Lung (tissue), 11 donors: ENCODE measurements at regions not wholly inside any gene's neighbourhood (a gene's known extent, or its start where the extent isn't known, plus 50 kb on each side); places are given as distances from the start of the nearest gene placed in this dataset.

Experiments used
- ATAC-seq: fragments of 200-7000 bp; cut with Tn5 transposase; one replicate; pipeline ENCODE4 v1.9.1; 2020; ENCODE audit warnings: moderate number of reproducible peaks; ENCODE audit not compliant: insufficient read depth, low FRiP score
- DNase-seq, 3 donors: peaks; one replicate each; pipeline ENCODE4 v3.0.0-alpha.2; 2013 to 2017
- H3K27ac ChIP-seq, 2 donors: one replicate each; pipeline ENCODE4 v1.5.1; 2013; ENCODE audit warnings: mild to moderate bottlenecking in 2 of 2, moderate library complexity in 2 of 2, control low read depth in 1 of 2, inconsistent platforms in 1 of 2, low read depth in 1 of 2, low read length in 1 of 2
- H3K27me3 ChIP-seq, 3 donors: one replicate each; pipeline ENCODE4 v1.5.1; 2013; ENCODE audit warnings: low read length in 2 of 3; ENCODE audit not compliant: control insufficient read depth in 3 of 3, insufficient read depth in 3 of 3
- H3K36me3 ChIP-seq, 4 donors: one replicate each; pipeline ENCODE4 v1.5.1; 2013; ENCODE audit warnings: low read length in 4 of 4, mild to moderate bottlenecking in 1 of 4, moderate library complexity in 1 of 4; ENCODE audit not compliant: control insufficient read depth in 4 of 4, insufficient read depth in 4 of 4
- H3K4me1 ChIP-seq, 5 donors: one replicate each; pipeline ENCODE4 v1.5.1; 2013; ENCODE audit warnings: low read length in 5 of 5, mild to moderate bottlenecking in 2 of 5, moderate library complexity in 1 of 5; ENCODE audit not compliant: control insufficient read depth in 5 of 5, insufficient read depth in 5 of 5
- H3K4me3 ChIP-seq: one replicate; pipeline ENCODE4 v1.5.1; 2013; ENCODE audit warnings: mild to moderate bottlenecking, control low read depth, moderate library complexity
- H3K9ac ChIP-seq, 2 donors: one replicate each; pipeline ENCODE4 v1.5.1; 2013; ENCODE audit warnings: low read length in 2 of 2, control low read depth in 1 of 2; ENCODE audit not compliant: insufficient read depth in 1 of 2
- H3K9me3 ChIP-seq, 4 donors: one replicate each; pipeline ENCODE4 v1.5.1; 2013; ENCODE audit warnings: low read length in 3 of 4, mild to moderate bottlenecking in 1 of 4, moderate library complexity in 1 of 4; ENCODE audit not compliant: control insufficient read depth in 4 of 4, insufficient read depth in 3 of 4
- CTCF ChIP-seq: IDR thresholded peaks from 2 replicates; pipeline ENCODE4 v1.5.1; 2012; ENCODE audit warnings: mild to moderate bottlenecking; ENCODE audit errors: control extremely low read depth, extremely low read depth
- WGBS, 2 donors: extraction: QIAGEN DNeasy Blood & Tissue Kit; methylation state at CpG; one replicate each; pipeline ENCODE4 v1.1.7; 2013; 5-methylcytosine and 5-hydroxymethylcytosine counted together
- donor health status: control.
- donor health status: control.
- donor health status: Bipolar disorder and iron deficiency.
- donor health status: healthy.
- donor health status: DM: yes; HTN: yes; CAD: no.

DNA sequence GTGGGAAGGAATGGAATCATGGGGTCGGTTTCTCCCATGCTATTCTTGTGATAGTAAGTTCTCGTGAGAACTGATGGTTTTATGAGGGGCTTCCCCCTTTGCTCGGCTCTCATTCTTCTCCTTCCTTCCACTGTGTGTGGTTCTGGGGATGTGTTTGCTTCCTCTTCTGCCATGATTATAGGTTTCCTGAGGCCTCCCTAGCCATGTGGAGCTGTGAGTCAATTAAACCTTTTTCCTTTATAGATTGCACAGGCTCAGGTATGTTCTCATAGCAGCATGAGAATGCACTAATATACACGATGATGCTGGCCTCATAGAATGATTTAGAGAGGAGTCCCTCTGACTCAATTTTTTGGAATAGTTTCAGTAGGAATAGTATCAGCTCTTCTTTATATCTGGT lies 195.4 kb upstream of the IVNS1ABP start:
- 71 to 74% methylated on average over 4 of the region's 4 CpGs for WGBS, 2 donors
- Histone ChIP-seq H3K9me3 (no peaks in the 10 kb centered on the region), H3K4me3 (no peak overlapping the region), H3K4me1 (no peaks in the 10 kb centered on the region), H3K27ac (no peak overlapping the region), H3K9ac (no peak overlapping the region), H3K27me3 (no peaks in the 10 kb centered on the region), H3K36me3 (no peaks in the 10 kb centered on the region)
- ATAC-seq (no peak), DNase-seq (no peak)
- TF ChIP-seq CTCF = no peak

- Histone ChIP-seq H3K4me3 (no peak overlapping the region), H3K4me1 (no peaks in the 10 kb centered on the region), H3K36me3 (no peaks in the 10 kb centered on the region), H3K27me3 (no peaks in the 10 kb centered on the region), H3K27ac (no peak overlapping the region), H3K9ac (no peak overlapping the region), H3K9me3 (peaks cover 0 to 3% (median 0%) of the 10 kb centered on the region in 4 donors)
- DNase-seq (no peak), ATAC-seq (no peak)
- no peak for TF ChIP-seq CTCF
- WGBS, 2 donors = 91 to 95% methylated on average over 2 of the region's 2 CpGs
Observed at GRCh38 chr1:185501099-185501498, 184.1 kb upstream of the IVNS1ABP start.

GRCh38 chr1:185500001-185500626 lies 183.1 kb upstream of the IVNS1ABP start:
- 83 to 92% methylated on average over 4 of the region's 4 CpGs for WGBS, 2 donors
- Histone ChIP-seq H3K27me3 (no peaks in the 10 kb centered on the region), H3K27ac (no peak overlapping the region), H3K4me3 (no peak overlapping the region), H3K9me3 (no peaks in the 10 kb centered on the region), H3K9ac (no peak overlapping the region), H3K4me1 (no peaks in the 10 kb centered on the region), H3K36me3 (no peaks in the 10 kb centered on the region)
- no peak for DNase-seq
- no peak for TF ChIP-seq CTCF
- peak; percentile 27 for ATAC-seq

GRCh38 chr1:185498207-185498606 lies 181.2 kb upstream of the IVNS1ABP start:
- Histone ChIP-seq H3K36me3 (no peaks in the 10 kb centered on the region), H3K4me1 (no peaks in the 10 kb centered on the region), H3K9ac (no peak overlapping the region), H3K9me3 (no peaks in the 10 kb centered on the region), H3K27me3 (no peaks in the 10 kb centered on the region), H3K27ac (no peak overlapping the region), H3K4me3 (no peak overlapping the region)
- TF ChIP-seq CTCF = no peak
- ATAC-seq = no peak
- no peak for DNase-seq
- WGBS, 2 donors = 95 to 99% methylated on average over 2 of the region's 2 CpGs
